Hepatocyte (in vitro differentiated cells): ENCODE measurements at regions not wholly inside any gene's neighbourhood (a gene's known extent, or its start where the extent isn't known, plus 50 kb on each side); places are given as distances from the start of the nearest gene placed in this dataset.

Experiments used
- DNase-seq: peaks from one replicate; pipeline ENCODE4 v3.0.0-alpha.2; 2016; ENCODE audit warnings: low spot score
- H2AFZ ChIP-seq: fragments of 200-600 bp; sonication (generic); 2 replicates; pipeline ENCODE4 v1.6.0; 2016; ENCODE audit warnings: antibody characterized with exemption, mild to moderate bottlenecking
- H3K27ac ChIP-seq: fragments of 200-600 bp; sonication (generic); 2 replicates; pipeline ENCODE4 v1.5.1; 2016; ENCODE audit warnings: mild to moderate bottlenecking
- H3K27me3 ChIP-seq: fragments of 200-600 bp; sonication (generic); 2 replicates; pipeline ENCODE4 v1.6.1; 2016
- H3K36me3 ChIP-seq: fragments of 200-600 bp; sonication (generic); replicated peaks from 2 replicates; pipeline ENCODE4 v1.5.1; 2016; ENCODE audit warnings: low read depth; ENCODE audit not compliant: insufficient read depth
- H3K4me1 ChIP-seq: fragments of 200-600 bp; sonication (generic); 2 replicates; pipeline ENCODE4 v1.5.1; 2016; ENCODE audit warnings: mild to moderate bottlenecking, moderate library complexity; ENCODE audit not compliant: insufficient read depth
- H3K4me2 ChIP-seq: fragments of 200-600 bp; sonication (generic); 2 replicates; pipeline ENCODE4 v1.6.0; 2016
- H3K4me3 ChIP-seq: fragments of 200-600 bp; sonication (generic); 2 replicates; pipeline ENCODE4 v1.5.1; 2016; ENCODE audit warnings: mild to moderate bottlenecking
- H3K79me2 ChIP-seq: fragments of 200-600 bp; sonication (generic); 2 replicates; pipeline ENCODE4 v1.6.0; 2017; ENCODE audit warnings: mild to moderate bottlenecking
- H3K9me2 ChIP-seq: fragments of 200-600 bp; sonication (generic); replicated peaks from 2 replicates; pipeline ENCODE4 v1.6.0; 2017; ENCODE audit warnings: mild to moderate bottlenecking; ENCODE audit not compliant: insufficient read depth
- H3K9me3 ChIP-seq: fragments of 200-600 bp; sonication (generic); 2 replicates; pipeline ENCODE4 v1.5.1; 2016; ENCODE audit warnings: low read depth, mild to moderate bottlenecking
- H4K20me1 ChIP-seq: fragments of 200-600 bp; sonication (generic); 2 replicates; pipeline ENCODE4 v1.6.0; 2016; ENCODE audit warnings: mild to moderate bottlenecking; ENCODE audit not compliant: insufficient read depth, poor library complexity, severe bottlenecking
- CTCF ChIP-seq: fragments of 200-600 bp; sonication (generic); IDR thresholded peaks from 2 replicates; pipeline ENCODE4 v1.5.1; 2016; ENCODE audit warnings: antibody characterized with exemption, mild to moderate bottlenecking; ENCODE audit not compliant: poor library complexity
- EZH2 ChIP-seq: fragments of 200-600 bp; sonication (generic); IDR thresholded peaks from 2 replicates; pipeline ENCODE4 v1.6.1; 2016; ENCODE audit warnings: antibody characterized with exemption, mild to moderate bottlenecking, borderline replicate concordance
- EZH2phosphoT487 ChIP-seq: fragments of 200-600 bp; sonication (generic); IDR thresholded peaks from one replicate; pipeline ENCODE4 v1.6.1; 2018; ENCODE audit warnings: antibody characterized with exemption, mild to moderate bottlenecking, low read depth, moderate library complexity; ENCODE audit not compliant: unreplicated experiment, severe bottlenecking
- WGBS: methylation state at CpG from one replicate; pipeline ENCODE4 v1.1.6; 2016; ENCODE audit warnings: low lambda C conversion rate; ENCODE audit errors: missing lambda C conversion rate; 5-methylcytosine and 5-hydroxymethylcytosine counted together

GRCh38 chrX:85619962-85620361 lies 240.5 kb upstream of the POF1B start:
- TF ChIP-seq EZH2 (no peak), CTCF (no peak)
- H3K4me1 ChIP-seq = no peaks in the 10 kb centered on the region
- no peaks in the 10 kb centered on the region for H3K36me3 ChIP-seq
- H3K9me2 ChIP-seq = no peaks in the 10 kb centered on the region
- no peak overlapping the region for H3K4me2 ChIP-seq
- H2AFZ ChIP-seq = no peak overlapping the region
- H3K27me3 ChIP-seq = no peaks in the 10 kb centered on the region
- no peak overlapping the region for H3K27ac ChIP-seq
- no peaks in the 10 kb centered on the region for H4K20me1 ChIP-seq
- H3K9me3 ChIP-seq = peaks cover 4% of the 10 kb centered on the region
- no peaks in the 10 kb centered on the region for H3K79me2 ChIP-seq
- H3K4me3 ChIP-seq = no peak overlapping the region
- no peak for DNase-seq

- no peaks in the 10 kb centered on the region for H3K36me3 ChIP-seq
- no peaks in the 10 kb centered on the region for H3K9me2 ChIP-seq
- no peak overlapping the region for H3K4me2 ChIP-seq
- no peaks in the 10 kb centered on the region for H3K27me3 ChIP-seq
- no peaks in the 10 kb centered on the region for H3K79me2 ChIP-seq
- H3K4me1 ChIP-seq = no peaks in the 10 kb centered on the region
- no peak overlapping the region for H3K4me3 ChIP-seq
- DNase-seq = no peak
- TF ChIP-seq CTCF (peak; percentile 51), EZH2 (no peak), EZH2phosphoT487 (no peak)
- no peaks in the 10 kb centered on the region for H3K9me3 ChIP-seq
- H3K27ac ChIP-seq = no peak overlapping the region
- H4K20me1 ChIP-seq = no peaks in the 10 kb centered on the region
- H2AFZ ChIP-seq = no peak overlapping the region
Measured at GRCh38 chrX:85611926-85612325, 232.5 kb upstream of the POF1B start.

- no peak for DNase-seq
- Histone ChIP-seq H2AFZ (no peak overlapping the region), H3K4me3 (no peak overlapping the region), H3K27me3 (no peaks in the 10 kb centered on the region), H3K9me3 (no peaks in the 10 kb centered on the region), H3K36me3 (no peaks in the 10 kb centered on the region), H3K4me2 (no peak overlapping the region), H3K27ac (no peak overlapping the region), H4K20me1 (no peaks in the 10 kb centered on the region), H3K9me2 (no peaks in the 10 kb centered on the region), H3K79me2 (no peaks in the 10 kb centered on the region), H3K4me1 (no peaks in the 10 kb centered on the region)
- TF ChIP-seq EZH2 (no peak), CTCF (no peak), EZH2phosphoT487 (no peak)
- WGBS = 79% methylated on average over 4 of the region's 4 CpGs
Measured at GRCh38 chrX:85592980-85593379, 213.5 kb upstream of the POF1B start.

GRCh38 chrX:85591536-85591935 lies 212.1 kb upstream of the POF1B start:
- Histone ChIP-seq H3K4me3 (no peak overlapping the region), H3K27me3 (no peaks in the 10 kb centered on the region)

More at GRCh38 chrX:85591536-85591935, 212.1 kb upstream of the POF1B start:
- H3K4me2 ChIP-seq = no peak overlapping the region
- H3K9me2 ChIP-seq = no peaks in the 10 kb centered on the region
- H3K36me3 ChIP-seq = no peaks in the 10 kb centered on the region
- no peaks in the 10 kb centered on the region for H3K9me3 ChIP-seq
- H3K27ac ChIP-seq = no peak overlapping the region
- DNase-seq = no peak
- H2AFZ ChIP-seq = no peak overlapping the region
- TF ChIP-seq EZH2 (no peak), CTCF (no peak), EZH2phosphoT487 (no peak)
- H4K20me1 ChIP-seq = no peaks in the 10 kb centered on the region
- no peaks in the 10 kb centered on the region for H3K4me1 ChIP-seq
- no peaks in the 10 kb centered on the region for H3K79me2 ChIP-seq
